HCT116 (cell line): ENCODE measurements at regions not wholly inside any gene's neighbourhood (a gene's known extent, or its start where the extent isn't known, plus 50 kb on each side); places are given as distances from the start of the nearest gene placed in this dataset.

Experiments used
- ATAC-seq: fragments of 200-7000 bp; cut with Tn5 transposase; 2 replicates; pipeline ENCODE4 v1.9.1; 2020; ENCODE audit warnings: mild to moderate bottlenecking, moderate library complexity
- BruUV-seq: library from RNA; stranded (reverse); fragments of 400-500 nt; replicated peaks from 2 replicates; lab custom pipeline; 2021; lab: Mats Ljungman, UMichigan
- CTCF ChIA-PET: fragments of 300-600 bp; sonication (Branson Sonifier 250); formaldehyde crosslinking; loops from one replicate; lab custom pipeline; 2021; ENCODE audit warnings: antibody characterized with exemption; lab: Charles Lee
- POLR2A ChIA-PET: fragments of 300-600, 350-600 bp; sonication (Branson Sonifier 250); formaldehyde crosslinking; loops from one replicate; lab custom pipeline; 2021; ENCODE audit warnings: antibody characterized with exemption; lab: Charles Lee
- RAD21 ChIA-PET, 2 experiments: fragments of 300-600 bp; sonication (Branson Sonifier 250); formaldehyde crosslinking; loops; one replicate each; lab custom pipeline; 2023; ENCODE audit warnings: low total read pairs in 2 of 2; ENCODE audit not compliant: uncharacterized antibody in 2 of 2, unreplicated experiment in 2 of 2, low non-redundant PET in 1 of 2; lab: Charles Lee
- DNase-seq: peaks from one replicate; pipeline ENCODE4 v3.0.0-alpha.2; 2010; ENCODE audit warnings: low read depth, low spot score
- H2AFZ ChIP-seq: fragments of 200-600 bp; shearing (Covaris generic), sonication (generic); 2 replicates; pipeline ENCODE4 v1.6.1; 2017; ENCODE audit warnings: low read depth, mixed run types, mixed read lengths, antibody characterized with exemption, low read length; ENCODE audit not compliant: poor library complexity, severe bottlenecking
- H3K27ac ChIP-seq: 2 replicates; pipeline ENCODE4 v1.5.1; 2012; ENCODE audit warnings: low read depth, low read length
- H3K27me3 ChIP-seq: fragments of 200-600 bp; sonication (generic); 2 replicates; pipeline ENCODE4 v1.6.1; 2016; ENCODE audit warnings: mixed run types, low read length, mixed read lengths; ENCODE audit not compliant: insufficient read depth
- H3K36me3 ChIP-seq, 2 experiments: fragments of 200-500 bp in 1 of 2; fragments of 200-600 bp in 1 of 2; sonication (Bioruptor generic) in 1 of 2; sonication (generic) in 1 of 2; 2 replicates each; pipeline versions ENCODE4 v1.5.1 to v1.6.1; 2014 to 2016; ENCODE audit warnings: low read length in 2 of 2, inconsistent platforms in 1 of 2, mixed read lengths in 1 of 2, mixed run types in 1 of 2; ENCODE audit not compliant: insufficient read depth in 2 of 2, control insufficient read depth in 1 of 2
- H3K4me1 ChIP-seq, 2 experiments: fragments of 200-600 bp in 1 of 2; sonication (generic) in 1 of 2; 2 replicates each; pipeline versions ENCODE4 v1.5.1 to v1.6.1; 2012 to 2017; ENCODE audit warnings: low read length in 2 of 2, inconsistent platforms in 1 of 2, mild to moderate bottlenecking in 1 of 2, mixed read lengths in 1 of 2, mixed run types in 1 of 2, moderate library complexity in 1 of 2; ENCODE audit not compliant: insufficient read depth in 2 of 2, control insufficient read depth in 1 of 2
- H3K4me2 ChIP-seq: fragments of 200-600 bp; sonication (generic); 2 replicates; pipeline ENCODE4 v1.6.1; 2017; ENCODE audit warnings: mixed run types, low read length, mixed read lengths
- H3K4me3 ChIP-seq, 2 experiments: fragments of 200-600 bp in 1 of 2; sonication (generic) in 1 of 2; replicated peaks in 1 of 2; 2 replicates each; pipeline ENCODE4 v1.5.1; 2011 to 2016; ENCODE audit warnings: low read length in 2 of 2, control low read depth in 1 of 2, low read depth in 1 of 2, mild to moderate bottlenecking in 1 of 2, mixed read lengths in 1 of 2, mixed run types in 1 of 2
- H3K79me2 ChIP-seq: fragments of 200-600 bp; sonication (generic); 2 replicates; pipeline ENCODE4 v1.6.1; 2017; ENCODE audit warnings: mild to moderate bottlenecking, mixed run types, low read length, moderate library complexity, mixed read lengths; ENCODE audit not compliant: insufficient read depth
- H3K9ac ChIP-seq: fragments of 200-600 bp; sonication (generic); 2 replicates; pipeline ENCODE4 v1.6.1; 2016; ENCODE audit warnings: low read length, mixed read lengths
- H3K9me2 ChIP-seq: fragments of 200-600 bp; sonication (generic), shearing (Covaris generic); 2 replicates; pipeline ENCODE4 v1.6.1; 2017; ENCODE audit warnings: mixed run types, mild to moderate bottlenecking, moderate library complexity; ENCODE audit not compliant: insufficient read depth
- H3K9me3 ChIP-seq, 2 experiments: fragments of 200-500 bp in 1 of 2; fragments of 200-600 bp in 1 of 2; sonication (Bioruptor generic) in 1 of 2; sonication (generic) in 1 of 2; 2 replicates each; pipeline ENCODE4 v1.6.1; 2014 to 2017; ENCODE audit warnings: low read length in 2 of 2, mixed read lengths in 2 of 2, inconsistent platforms in 1 of 2, low read depth in 1 of 2, mild to moderate bottlenecking in 1 of 2, mixed run types in 1 of 2, moderate library complexity in 1 of 2; ENCODE audit not compliant: control insufficient read depth in 1 of 2, insufficient read depth in 1 of 2
- H4K20me1 ChIP-seq: fragments of 200-600 bp; sonication (generic), shearing (Covaris generic); 2 replicates; pipeline ENCODE4 v1.6.1; 2017; ENCODE audit warnings: mixed run types, mild to moderate bottlenecking, moderate library complexity; ENCODE audit not compliant: insufficient read depth
- POLR2A ChIP-seq: IDR thresholded peaks from 2 replicates; pipeline ENCODE4 v1.7.0; 2011; ENCODE audit warnings: borderline replicate concordance; ENCODE audit not compliant: insufficient read depth, insufficient read length; ENCODE audit errors: extremely low read depth
- RAD21 ChIP-seq: IDR thresholded peaks from 2 replicates; pipeline ENCODE4 v1.6.1; 2012; ENCODE audit warnings: low read depth, mild to moderate bottlenecking
- REST ChIP-seq: IDR thresholded peaks from 2 replicates; pipeline ENCODE4 v1.6.1; 2012; ENCODE audit warnings: low read depth
- intact Hi-C: fragments of 100-400 bp; cut with micrococcal nuclease; formaldehyde crosslinking; loops from 2 replicates; pipeline ENCODE4 v1.10.0; 2022
- TF ChIP-seq, protein P1 (sequence below): IDR thresholded peaks from 2 replicates; pipeline ENCODE4 v1.6.1; 2011; ENCODE audit warnings: mild to moderate bottlenecking, low read length, moderate library complexity; ENCODE audit not compliant: insufficient replicate concordance; ENCODE audit errors: extremely low read depth

GRCh38 chr5:4095918-4096630, 500.4 kb downstream of the IRX1 start:
- Histone ChIP-seq H2AFZ (no peak overlapping the region), H3K9ac (no peak overlapping the region), H3K27ac (no peak overlapping the region), H4K20me1 (no peaks in the 10 kb centered on the region), H3K4me1 (no peaks in the 10 kb centered on the region), H3K9me2 (no peaks in the 10 kb centered on the region), H3K4me2 (no peak overlapping the region), H3K9me3 (peaks cover 11 to 25% of the 10 kb centered on the region in 2 experiments; a peak in 2 of 4 replicates), H3K4me3 (no peak overlapping the region)
- intact Hi-C loops = no loop called here
- ChIA-PET RAD21 (no interaction called here), CTCF (no interaction called here), POLR2A (no interaction called here)
- BruUV-seq = no TSS peak
- no peak for DNase-seq
- ATAC-seq = no peak
- TF ChIP-seq REST (no peak), POLR2A (no peak), RAD21 (no peak)
- TF ChIP-seq, protein P1, sequence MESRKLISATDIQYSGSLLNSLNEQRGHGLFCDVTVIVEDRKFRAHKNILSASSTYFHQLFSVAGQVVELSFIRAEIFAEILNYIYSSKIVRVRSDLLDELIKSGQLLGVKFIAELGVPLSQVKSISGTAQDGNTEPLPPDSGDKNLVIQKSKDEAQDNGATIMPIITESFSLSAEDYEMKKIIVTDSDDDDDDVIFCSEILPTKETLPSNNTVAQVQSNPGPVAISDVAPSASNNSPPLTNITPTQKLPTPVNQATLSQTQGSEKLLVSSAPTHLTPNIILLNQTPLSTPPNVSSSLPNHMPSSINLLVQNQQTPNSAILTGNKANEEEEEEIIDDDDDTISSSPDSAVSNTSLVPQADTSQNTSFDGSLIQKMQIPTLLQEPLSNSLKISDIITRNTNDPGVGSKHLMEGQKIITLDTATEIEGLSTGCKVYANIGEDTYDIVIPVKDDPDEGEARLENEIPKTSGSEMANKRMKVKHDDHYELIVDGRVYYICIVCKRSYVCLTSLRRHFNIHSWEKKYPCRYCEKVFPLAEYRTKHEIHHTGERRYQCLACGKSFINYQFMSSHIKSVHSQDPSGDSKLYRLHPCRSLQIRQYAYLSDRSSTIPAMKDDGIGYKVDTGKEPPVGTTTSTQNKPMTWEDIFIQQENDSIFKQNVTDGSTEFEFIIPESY = no peak
- TF ChIP-seq, all 23 proteins: peak for 0
- Histone ChIP-seq H3K79me2 (no peaks in the 10 kb centered on the region), H3K27me3 (no peaks in the 10 kb centered on the region), H3K36me3 (no peaks in the 10 kb centered on the region)
